SH-SY5Y (cell line): ENCODE measurements at regions not wholly inside any gene's neighbourhood (a gene's known extent, or its start where the extent isn't known, plus 50 kb on each side); places are given as distances from the start of the nearest gene placed in this dataset.

Experiments
- GATA2 ChIP-seq: IDR thresholded peaks from 2 replicates; pipeline ENCODE4 v1.6.1; 2011; ENCODE audit warnings: mild to moderate bottlenecking, low read depth, low read length
- GATA3 ChIP-seq: IDR thresholded peaks from 2 replicates; pipeline ENCODE4 v1.6.1; 2011; ENCODE audit warnings: low read depth, mild to moderate bottlenecking, low read length, moderate library complexity

DNA sequence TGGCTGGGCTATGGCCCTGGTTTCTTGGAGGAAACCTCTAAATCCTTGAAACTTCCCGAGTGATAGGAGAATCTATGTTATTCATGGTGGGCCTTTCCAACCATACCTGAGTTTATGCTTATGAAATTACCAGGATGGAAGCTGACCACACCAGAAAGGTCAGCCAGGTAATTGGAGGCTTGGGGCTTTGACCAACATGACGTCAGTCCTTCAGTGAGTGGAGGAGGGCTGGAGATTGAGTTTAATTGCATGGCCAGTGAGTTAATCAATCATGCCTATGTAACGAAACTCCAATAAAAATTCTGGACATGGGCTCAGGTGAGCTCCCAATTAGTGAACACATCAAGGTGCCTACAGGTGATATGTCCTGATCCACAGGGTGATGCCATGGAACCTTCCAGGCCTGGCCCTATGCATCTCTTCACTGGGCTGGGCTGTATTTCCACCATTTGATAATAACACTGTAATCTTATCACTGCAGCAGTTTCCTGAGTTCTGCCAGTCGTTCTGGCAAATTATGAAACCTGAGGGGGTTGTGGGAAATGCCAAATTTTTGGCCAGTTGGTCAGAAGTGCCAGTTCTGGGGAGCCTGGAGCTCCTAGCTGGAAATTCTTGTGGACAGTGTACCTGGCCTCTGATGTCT, 106.5 kb downstream of the CDH26 start:
- TF ChIP-seq GATA2, result no peak
- no peak for TF ChIP-seq GATA3

- TF ChIP-seq GATA2 (no peak), GATA3 (no peak)
These were observed 107.7 kb downstream of the CDH26 start for GRCh38 chr20:60065741-60066437.

DNA sequence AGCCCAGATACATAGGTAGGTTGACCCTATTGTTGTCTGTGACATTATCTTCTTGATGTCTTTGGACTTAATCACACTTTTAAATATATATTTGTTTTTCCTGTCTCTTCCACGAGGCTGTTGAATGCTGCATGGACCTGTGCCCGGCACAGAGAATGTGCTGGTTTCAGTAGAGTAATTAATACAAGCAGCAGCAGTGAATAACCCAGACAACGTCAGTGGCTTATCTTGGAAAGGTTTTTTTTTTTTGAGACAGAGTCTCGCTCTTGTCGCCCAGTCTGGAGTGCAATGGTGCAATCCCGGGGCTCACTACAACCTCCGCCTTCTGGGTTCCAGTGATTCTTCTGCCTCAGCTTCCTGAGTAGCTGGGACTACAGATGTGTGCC, 108.2 kb downstream of the CDH26 start:
- no peak for TF ChIP-seq GATA3
- TF ChIP-seq GATA2, result no peak

DNA sequence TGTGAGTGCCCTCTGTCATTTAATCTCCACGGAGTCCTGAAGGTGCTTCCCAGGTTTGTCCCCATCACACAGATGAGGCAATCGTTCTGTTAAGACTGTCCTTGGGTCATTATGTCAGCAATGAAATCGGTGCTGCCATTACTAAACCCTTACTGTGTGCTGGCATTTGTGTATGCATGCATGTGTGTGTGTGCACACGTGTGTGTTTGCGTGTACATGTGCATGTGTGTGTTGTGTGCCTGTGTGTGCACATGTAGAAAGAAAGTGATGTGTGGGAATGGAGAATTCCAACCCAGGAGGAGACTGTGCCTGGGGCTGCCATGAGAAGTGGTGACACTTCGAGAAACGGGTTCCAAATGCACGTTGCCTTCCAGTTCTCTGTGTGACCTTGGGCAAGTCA, 110.3 kb downstream of the CDH26 start:
- TF ChIP-seq GATA3 (no peak), GATA2 (no peak)

DNA sequence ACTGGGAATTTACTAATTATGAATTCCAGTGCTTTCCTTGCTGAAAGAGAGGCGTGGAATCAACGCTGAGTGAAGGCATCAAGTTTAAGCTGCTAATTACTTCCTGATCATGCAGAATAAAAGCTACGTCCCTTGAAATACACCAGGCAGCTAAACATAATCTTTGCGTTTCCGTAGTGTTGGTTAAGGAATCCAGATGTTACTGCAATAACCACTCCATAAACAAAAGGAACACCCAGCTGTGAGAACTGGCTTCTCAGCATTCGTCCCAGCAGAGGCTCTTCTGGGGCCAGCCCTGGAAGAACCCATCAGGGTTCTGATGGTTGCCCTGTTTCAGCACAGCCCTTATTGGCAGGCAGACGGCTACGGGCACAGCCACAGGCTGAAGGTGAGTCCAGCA, 111.4 kb downstream of the CDH26 start:
- no peak for TF ChIP-seq GATA3
- TF ChIP-seq GATA2, result no peak

DNA sequence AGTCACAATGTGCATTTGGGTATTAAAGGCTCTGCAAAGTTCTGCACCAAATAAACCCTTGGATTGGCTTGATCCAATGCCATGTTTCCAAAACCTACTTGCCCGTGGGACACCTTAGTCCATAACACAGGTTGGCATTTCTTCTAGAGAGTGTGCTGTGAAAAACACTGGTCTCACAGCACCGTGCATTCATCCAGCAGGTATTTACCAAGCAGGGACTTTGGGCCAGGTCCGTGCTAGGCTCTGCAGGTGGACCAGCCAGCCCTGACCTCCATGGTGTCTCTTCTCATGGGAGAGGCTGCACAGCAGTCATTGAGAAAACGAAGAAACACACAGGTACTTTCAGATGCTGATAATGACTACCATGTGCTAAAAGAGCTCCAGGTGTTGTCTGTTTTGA, 112.6 kb downstream of the CDH26 start:
- TF ChIP-seq GATA3, result no peak
- no peak for TF ChIP-seq GATA2

DNA sequence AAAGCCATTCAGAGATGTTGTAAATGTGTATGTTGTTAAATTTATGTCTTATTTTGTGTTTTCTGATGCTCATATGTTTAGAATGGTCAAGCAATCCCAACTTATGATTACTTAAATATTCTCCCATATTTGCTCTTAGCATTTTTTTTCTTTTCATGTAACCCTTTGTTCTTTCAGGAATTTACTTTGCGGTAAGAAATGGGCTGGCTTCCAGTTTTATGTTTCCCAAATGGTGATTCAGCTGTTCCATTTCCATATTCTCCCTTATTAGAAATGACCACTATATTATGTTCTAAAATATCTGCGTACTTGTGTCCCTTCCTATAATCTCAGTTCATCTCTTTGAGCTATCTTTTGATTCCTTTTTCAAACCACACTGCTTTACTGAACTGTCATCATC, 113.7 kb downstream of the CDH26 start:
- TF ChIP-seq GATA3, result no peak
- no peak for TF ChIP-seq GATA2

DNA sequence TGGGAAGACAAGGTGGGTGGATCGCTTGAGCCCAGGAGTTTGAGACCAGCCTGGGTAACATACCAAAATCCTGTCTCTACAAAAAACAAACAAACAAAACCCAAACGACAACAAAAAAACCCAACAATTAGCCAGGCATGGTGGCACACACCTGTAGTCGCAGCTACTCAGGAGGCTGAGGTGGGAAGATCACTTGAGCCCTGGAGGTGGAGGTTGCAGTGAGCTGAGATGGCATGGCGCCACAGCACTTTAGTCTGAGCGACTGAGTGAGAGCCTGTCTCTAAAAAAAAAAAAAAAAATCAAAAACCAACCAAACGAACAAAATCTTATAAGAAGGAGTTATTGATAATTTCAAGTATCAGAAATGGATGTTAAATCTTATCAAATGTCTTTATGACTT, 114.9 kb downstream of the CDH26 start:
- TF ChIP-seq GATA3, result no peak
- TF ChIP-seq GATA2, result no peak

DNA sequence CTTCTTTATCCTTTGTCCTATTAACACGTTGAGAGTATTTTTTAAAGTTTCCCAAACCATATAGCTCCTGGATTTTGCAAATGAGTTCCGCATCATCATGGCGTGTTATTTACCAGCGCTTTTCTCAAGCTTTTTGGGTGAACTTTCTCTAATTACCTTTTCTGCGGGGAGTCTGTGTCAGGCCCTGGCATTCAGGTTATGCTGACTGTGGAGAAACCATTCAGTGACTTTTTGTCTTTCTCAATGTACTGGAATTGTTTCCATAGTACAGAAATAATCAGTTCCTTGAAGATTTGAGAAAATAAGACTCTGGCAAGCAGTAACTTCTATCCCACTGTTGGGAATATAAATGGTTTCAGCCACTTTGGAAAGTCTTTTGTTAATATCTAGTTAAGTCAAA, 115.3 kb downstream of the CDH26 start:
- TF ChIP-seq GATA3 (no peak), GATA2 (no peak)

DNA sequence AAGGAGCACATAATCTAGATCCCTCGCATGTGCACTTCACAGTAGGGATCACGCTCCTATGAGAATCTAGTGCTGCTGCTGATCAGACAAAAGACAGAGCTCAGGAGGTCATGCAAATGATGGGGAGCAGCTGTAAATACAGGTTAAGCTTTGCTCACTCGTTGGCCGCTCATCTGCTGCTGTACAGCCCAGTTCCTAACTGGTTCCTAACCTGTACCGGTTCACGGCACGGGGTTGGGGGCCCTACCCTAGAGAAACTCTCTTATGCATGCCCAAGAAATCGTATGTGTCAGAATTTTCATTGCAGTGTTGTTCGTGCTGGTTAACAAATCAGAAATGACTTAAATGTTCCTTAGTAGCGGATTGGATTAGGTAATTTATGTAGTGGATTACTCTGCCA, 116.1 kb downstream of the CDH26 start:
- TF ChIP-seq GATA3 (no peak), GATA2 (no peak)

DNA sequence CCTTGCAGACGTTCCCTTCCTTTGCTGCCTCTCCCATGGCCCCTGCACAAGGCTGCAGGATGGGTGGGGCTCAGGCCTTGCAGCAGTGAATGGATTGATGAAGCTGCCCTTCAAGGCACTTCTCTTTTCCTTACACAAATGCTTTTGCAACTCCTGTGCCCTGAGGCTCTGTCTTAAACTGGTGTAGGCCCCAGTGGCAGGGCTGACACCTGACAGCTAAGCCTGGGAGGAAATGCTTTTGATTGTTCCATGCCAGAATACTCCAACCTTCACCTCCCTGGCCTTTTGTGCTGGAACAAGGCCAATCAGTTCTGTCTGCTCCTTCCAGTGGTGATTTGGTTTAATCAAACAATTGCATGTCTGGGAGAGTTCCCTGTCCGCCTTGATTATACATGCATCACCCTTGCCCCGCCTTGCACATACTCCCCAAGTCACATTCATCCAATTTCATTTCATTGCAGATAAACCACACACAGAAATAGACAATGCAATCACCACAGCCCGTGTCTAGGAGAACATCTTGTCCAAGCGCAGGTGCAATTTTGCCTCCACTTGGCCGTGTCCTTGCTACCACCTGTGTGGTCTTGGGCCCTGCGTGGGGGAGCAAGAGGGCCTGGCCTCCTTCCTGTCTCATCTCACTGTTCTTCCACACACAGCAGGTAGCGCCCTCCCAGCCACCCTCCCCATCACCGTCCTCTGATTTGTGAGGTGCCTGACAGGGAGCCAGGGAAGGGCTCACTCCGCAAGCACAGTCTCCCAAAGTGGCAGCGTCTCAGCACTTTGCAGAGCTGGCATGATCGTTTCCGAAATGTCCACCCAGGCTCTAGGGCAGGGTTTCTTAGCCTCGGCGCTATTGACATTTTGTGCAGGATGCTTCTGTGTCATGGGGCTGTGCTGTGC, 120.4 kb downstream of the CDH26 start:
- TF ChIP-seq GATA2, result no peak
- TF ChIP-seq GATA3, result no peak

DNA sequence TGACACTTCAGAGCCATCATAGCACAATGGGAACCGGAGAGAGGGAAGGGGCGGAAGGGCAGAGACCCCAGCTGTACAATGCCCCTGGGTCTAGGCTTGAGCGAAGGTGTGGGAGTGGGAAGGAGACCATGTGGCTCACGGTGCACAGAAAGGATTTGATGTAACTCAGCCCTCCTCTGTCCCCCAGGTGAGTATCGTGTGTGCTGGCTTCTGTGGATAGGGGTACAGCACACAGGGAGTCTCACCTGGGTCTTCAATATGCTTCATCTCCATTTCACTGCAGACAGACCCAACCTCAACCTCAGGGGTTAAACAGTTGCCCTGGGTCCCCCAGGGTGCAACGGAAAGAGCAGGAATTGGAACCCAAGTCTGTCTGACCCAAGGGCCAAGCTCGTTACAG, 122.2 kb downstream of the CDH26 start:
- TF ChIP-seq GATA2 (no peak), GATA3 (no peak)

GRCh38 chr20:60085551-60086132, 127.4 kb downstream of the CDH26 start:
- TF ChIP-seq GATA2 (no peak), GATA3 (no peak)

DNA sequence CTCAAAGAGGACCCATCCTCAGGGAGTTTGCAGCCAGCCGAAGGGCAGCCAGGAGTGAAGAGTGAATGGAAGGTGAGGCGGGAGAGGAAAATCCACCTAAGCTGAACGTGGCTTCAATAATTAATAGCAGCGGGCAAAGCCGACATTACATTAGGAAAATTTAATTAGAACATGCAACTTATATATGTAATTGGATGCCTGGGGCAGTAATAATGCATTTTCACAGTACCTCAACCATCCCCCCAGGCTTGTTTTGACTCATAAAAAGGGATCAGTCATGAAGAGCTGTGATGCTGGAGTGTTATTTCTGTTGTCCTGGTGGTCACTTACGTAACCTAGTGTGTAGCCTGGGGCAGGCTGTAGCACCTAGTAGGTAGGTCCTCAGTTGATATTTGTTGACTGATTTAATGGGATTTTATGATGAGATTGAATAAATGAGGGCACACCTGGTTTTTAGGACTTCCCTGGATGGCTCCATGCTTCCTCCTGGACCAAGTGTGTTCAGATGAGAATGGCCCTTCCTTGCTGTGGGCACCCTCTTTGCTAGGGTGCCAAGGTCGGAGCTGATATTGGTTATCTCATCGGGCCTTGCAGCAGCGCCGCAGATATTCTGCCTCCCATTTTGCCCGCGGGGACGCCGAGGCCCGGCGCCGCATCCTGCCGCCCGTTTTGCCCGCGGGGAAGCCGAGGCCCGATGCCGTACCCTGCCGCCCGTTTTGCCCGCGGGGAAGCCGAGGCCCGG, 128.8 kb downstream of the CDH26 start:
- TF ChIP-seq GATA3 (no peak), GATA2 (no peak)
